B cell (primary cell): ENCODE measurements at regions not wholly inside any gene's neighbourhood (a gene's known extent, or its start where the extent isn't known, plus 50 kb on each side); places are given as distances from the start of the nearest gene placed in this dataset.
"Not testable (repeated sequence)": the region's sequence is repeated elsewhere in the genome, so short reads cannot be mapped to it uniquely, and the experiment has no call there.

Source experiments
- ATAC-seq: fragments of 200-7000 bp; cut with Tn5 transposase; one replicate; pipeline ENCODE4 v1.10.0; 2021; ENCODE audit warnings: low read depth, mild to moderate bottlenecking, moderate number of reproducible peaks, moderate library complexity
- CTCF ChIA-PET: fragments of 350-600 bp; sonication (Branson Sonifier 250); formaldehyde crosslinking; loops from one replicate; lab custom pipeline; 2021; ENCODE audit warnings: antibody characterized with exemption, inconsistent platforms; lab: Charles Lee
- POLR2A ChIA-PET: fragments of 350-600 bp; sonication (Branson Sonifier 250); formaldehyde crosslinking; loops from one replicate; lab custom pipeline; 2021; ENCODE audit warnings: antibody characterized with exemption; lab: Charles Lee
- DNase-seq: peaks from one replicate; pipeline ENCODE4 v3.0.0; 2013
- H2AFZ ChIP-seq: 2 replicates; pipeline ENCODE4 v1.6.1; 2012; ENCODE audit warnings: mild to moderate bottlenecking, low read depth, low read length; ENCODE audit not compliant: insufficient read depth, poor library complexity, severe bottlenecking
- H3K27ac ChIP-seq, 2 donors: 1 replicate in 1 of 2; 2 replicates in 1 of 2; pipeline ENCODE4 v1.5.1; 2012 to 2013; ENCODE audit warnings: low read length in 2 of 2, mild to moderate bottlenecking in 2 of 2, moderate library complexity in 1 of 2
- H3K27me3 ChIP-seq, 4 experiments: fragments of 200-600 bp in 1 of 4; sonication (generic) in 1 of 4; replicated peaks in 1 of 4; 1 replicate in 2 of 4; 2 replicates in 2 of 4; pipeline versions ENCODE4 v1.6.1 to v1.7.0; 2013 to 2016; ENCODE audit warnings: low read length in 3 of 4, mild to moderate bottlenecking in 2 of 4, mixed read lengths in 1 of 4, moderate library complexity in 1 of 4; ENCODE audit not compliant: insufficient read depth in 4 of 4, control insufficient read depth in 3 of 4; ENCODE audit errors: control extremely low read depth in 1 of 4
- H3K36me3 ChIP-seq, 2 experiments: replicated peaks in 1 of 2; 1 replicate in 1 of 2; 2 replicates in 1 of 2; pipeline versions ENCODE4 v1.6.1 to v1.7.1; 2013; ENCODE audit warnings: low read length in 1 of 2; ENCODE audit not compliant: insufficient read depth in 2 of 2, control insufficient read depth in 1 of 2; ENCODE audit errors: control extremely low read depth in 1 of 2, extremely low read depth in 1 of 2
- H3K4me1 ChIP-seq, 2 donors: fragments of 200-600 bp in 1 of 2; sonication (generic) in 1 of 2; 1 replicate in 1 of 2; 2 replicates in 1 of 2; pipeline versions ENCODE4 v1.5.1 to v1.6.1; 2013 to 2017; ENCODE audit warnings: low read length in 2 of 2; ENCODE audit not compliant: control insufficient read depth in 2 of 2, insufficient read depth in 2 of 2
- H3K4me2 ChIP-seq: replicated peaks from 2 replicates; pipeline ENCODE3; 2012; ENCODE audit warnings: mild to moderate bottlenecking, low read depth, low read length; ENCODE audit not compliant: poor library complexity, severe bottlenecking
- H3K4me3 ChIP-seq, 5 experiments: fragments of 200-600 bp in 1 of 5; sonication (generic) in 1 of 5; 1 replicate in 3 of 5; 2 replicates in 2 of 5; pipeline versions ENCODE4 v1.5.1 to v1.7.0; 2011 to 2016; ENCODE audit warnings: low read length in 4 of 5, mild to moderate bottlenecking in 4 of 5, low read depth in 2 of 5, control low read depth in 1 of 5, moderate library complexity in 1 of 5; ENCODE audit not compliant: insufficient read depth in 1 of 5; ENCODE audit errors: control extremely low read depth in 1 of 5, extremely low read depth in 1 of 5
- H3K79me2 ChIP-seq: fragments of 200-600 bp; sonication (generic); one replicate; pipeline ENCODE4 v1.6.0; 2016; ENCODE audit warnings: low read length; ENCODE audit not compliant: control insufficient read depth, insufficient read depth
- H3K9ac ChIP-seq: fragments of 200-600 bp; sonication (generic); 2 replicates; pipeline ENCODE4 v1.6.1; 2017; ENCODE audit warnings: mild to moderate bottlenecking, low read length, moderate library complexity
- H3K9me3 ChIP-seq, 3 donors: one replicate each; pipeline versions ENCODE4 v1.6.1 to v1.7.1; 2013; ENCODE audit warnings: low read length in 2 of 3; ENCODE audit not compliant: control insufficient read depth in 2 of 3, insufficient read depth in 1 of 3; ENCODE audit errors: control extremely low read depth in 1 of 3
- H4K20me1 ChIP-seq: 2 replicates; pipeline ENCODE4 v1.6.0; 2012; ENCODE audit warnings: mild to moderate bottlenecking, low read length; ENCODE audit not compliant: insufficient read depth, control insufficient read depth, poor library complexity, severe bottlenecking
- H3K27ac Mint-ChIP-seq: one replicate; pipeline ENCODE4 v1.8.0; 2021; ENCODE audit warnings: mixed read lengths
- H3K27me3 Mint-ChIP-seq: one replicate; pipeline ENCODE4 v1.8.0; 2021; ENCODE audit warnings: mixed read lengths
- H3K4me1 Mint-ChIP-seq: one replicate; pipeline ENCODE4 v1.8.0; 2021; ENCODE audit warnings: mixed read lengths
- H3K4me3 Mint-ChIP-seq: one replicate; pipeline ENCODE4 v1.8.0; 2021; ENCODE audit warnings: mixed read lengths
- H3K9me3 Mint-ChIP-seq: one replicate; pipeline ENCODE4 v1.8.0; 2022; ENCODE audit warnings: mixed read lengths; ENCODE audit not compliant: insufficient read depth
- EZH2 ChIP-seq: IDR thresholded peaks from 2 replicates; pipeline ENCODE4 v1.6.1; 2012; ENCODE audit warnings: borderline replicate concordance, low read depth, mild to moderate bottlenecking, moderate library complexity, low read length; ENCODE audit not compliant: insufficient read depth, poor library complexity, severe bottlenecking
- WGBS: methylation state at CpG from one replicate; pipeline ENCODE4 v1.1.5; 2013; ENCODE audit warnings: missing lambda C conversion rate; ENCODE audit not compliant: insufficient coverage; 5-methylcytosine and 5-hydroxymethylcytosine counted together
- intact Hi-C: fragments of 100-400 bp; cut with micrococcal nuclease; formaldehyde crosslinking; loops from one replicate; pipeline ENCODE4 v1.10.0; 2022
- TF ChIP-seq, protein P1 (sequence below): fragments of 200-600 bp; IDR thresholded peaks from one replicate; pipeline ENCODE4 v1.8.0; 2022; ENCODE audit warnings: antibody characterized with exemption, mild to moderate bottlenecking

GRCh38 chr1:220448217-220448616 is 79.7 kb upstream of the MARK1 start:
- DNase-seq (no peak), ATAC-seq (no peak)
- Histone ChIP-seq H3K9me3 (peaks cover 0 to 2% (median 0%) of the 10 kb centered on the region in 3 donors), H3K27ac (no peak overlapping the region), H4K20me1 (no peaks in the 10 kb centered on the region), H3K4me2 (no peak overlapping the region), H2AFZ (no peak overlapping the region), H3K4me3 (no peak overlapping the region), H3K4me1 (no peaks in the 10 kb centered on the region), H3K79me2 (no peaks in the 10 kb centered on the region), H3K27me3 (peaks cover 0 to 3% (median 0%) of the 10 kb centered on the region in 4 experiments), H3K36me3 (no peaks in the 10 kb centered on the region), H3K9ac (no peak overlapping the region)
- TF ChIP-seq, protein P1, sequence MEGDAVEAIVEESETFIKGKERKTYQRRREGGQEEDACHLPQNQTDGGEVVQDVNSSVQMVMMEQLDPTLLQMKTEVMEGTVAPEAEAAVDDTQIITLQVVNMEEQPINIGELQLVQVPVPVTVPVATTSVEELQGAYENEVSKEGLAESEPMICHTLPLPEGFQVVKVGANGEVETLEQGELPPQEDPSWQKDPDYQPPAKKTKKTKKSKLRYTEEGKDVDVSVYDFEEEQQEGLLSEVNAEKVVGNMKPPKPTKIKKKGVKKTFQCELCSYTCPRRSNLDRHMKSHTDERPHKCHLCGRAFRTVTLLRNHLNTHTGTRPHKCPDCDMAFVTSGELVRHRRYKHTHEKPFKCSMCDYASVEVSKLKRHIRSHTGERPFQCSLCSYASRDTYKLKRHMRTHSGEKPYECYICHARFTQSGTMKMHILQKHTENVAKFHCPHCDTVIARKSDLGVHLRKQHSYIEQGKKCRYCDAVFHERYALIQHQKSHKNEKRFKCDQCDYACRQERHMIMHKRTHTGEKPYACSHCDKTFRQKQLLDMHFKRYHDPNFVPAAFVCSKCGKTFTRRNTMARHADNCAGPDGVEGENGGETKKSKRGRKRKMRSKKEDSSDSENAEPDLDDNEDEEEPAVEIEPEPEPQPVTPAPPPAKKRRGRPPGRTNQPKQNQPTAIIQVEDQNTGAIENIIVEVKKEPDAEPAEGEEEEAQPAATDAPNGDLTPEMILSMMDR, result no peak
- no peak for TF ChIP-seq EZH2
- Mint-ChIP-seq H3K27ac (no peak overlapping the region), H3K4me3 (no peak overlapping the region), H3K27me3 (peaks cover 36% of the 10 kb centered on the region), H3K9me3 (peaks cover 6% of the 10 kb centered on the region), H3K4me1 (no peaks in the 10 kb centered on the region)
- ChIA-PET POLR2A (no interaction called here), CTCF (no interaction called here)
- intact Hi-C loops, result no loop called here
- 85% methylated on average over 3 of the region's 4 CpGs for WGBS

DNA sequence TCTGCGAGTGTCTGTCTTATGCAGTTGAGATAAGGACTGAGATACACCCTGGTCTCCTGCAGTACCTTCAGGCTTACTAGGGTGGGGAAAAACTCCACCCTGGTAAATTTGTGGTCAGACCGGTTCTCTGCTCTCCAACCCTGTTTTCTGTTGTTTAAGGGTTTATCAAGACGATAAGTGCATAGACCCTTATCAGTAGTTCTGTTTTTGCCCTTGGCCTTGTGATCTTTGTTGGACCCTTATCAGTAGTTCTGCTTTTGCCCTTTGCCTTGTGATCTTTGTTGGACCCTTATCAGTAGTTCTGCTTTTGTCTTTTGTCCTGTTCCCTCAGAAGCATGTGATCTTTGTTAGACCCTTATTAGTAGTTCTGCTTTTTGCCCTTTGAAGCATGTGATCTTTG is 83.3 kb upstream of the MARK1 start:
- H3K9me3 Mint-ChIP-seq, H3K27me3 ChIP-seq, H2AFZ ChIP-seq, H3K36me3 ChIP-seq, H3K4me1 ChIP-seq, H4K20me1 ChIP-seq, ATAC-seq, H3K9me3 ChIP-seq, H3K4me3 ChIP-seq, H3K27ac ChIP-seq, H3K27ac Mint-ChIP-seq, H3K79me2 ChIP-seq, intact Hi-C loops, H3K9ac ChIP-seq, CTCF ChIA-PET, H3K4me1 Mint-ChIP-seq, POLR2A ChIA-PET, H3K4me3 Mint-ChIP-seq, H3K4me2 ChIP-seq, DNase-seq: not testable (repeated sequence)
- H3K27me3 Mint-ChIP-seq, result peaks cover 20% of the 10 kb centered on the region
- 76% methylated on average over 3 of the region's 3 CpGs for WGBS
